Esophagus muscularis mucosa (tissue), 4 donors: ENCODE measurements at regions not wholly inside any gene's neighbourhood (a gene's known extent, or its start where the extent isn't known, plus 50 kb on each side); places are given as distances from the start of the nearest gene placed in this dataset.

Experiments used
- DNase-seq: peaks from one replicate; pipeline ENCODE4 v3.0.0-alpha.2; 2017; ENCODE audit errors: extremely low spot score
- H3K27ac ChIP-seq, 4 donors: fragments of 200-600 bp; sonication (generic); replicated peaks in 1 of 4; 1 replicate in 3 of 4; 2 replicates in 1 of 4; pipeline ENCODE4 v1.5.1; 2016 to 2019; ENCODE audit warnings: mild to moderate bottlenecking in 1 of 4
- H3K27me3 ChIP-seq, 4 donors: fragments of 200-600 bp; sonication (generic); one replicate each; pipeline versions ENCODE4 v1.5.1 to v1.6.0; 2016 to 2019
- H3K36me3 ChIP-seq, 4 donors: fragments of 200-600 bp; sonication (generic); one replicate each; pipeline ENCODE4 v1.5.1; 2016 to 2019
- H3K4me1 ChIP-seq, 4 donors: fragments of 200-600 bp; sonication (generic); one replicate each; pipeline ENCODE4 v1.5.1; 2016 to 2019
- H3K4me3 ChIP-seq, 4 donors: fragments of 200-600 bp; sonication (generic); 1 replicate in 2 of 4; 2 replicates in 2 of 4; pipeline ENCODE4 v1.5.1; 2016 to 2019; ENCODE audit warnings: mild to moderate bottlenecking in 4 of 4, moderate library complexity in 1 of 4
- H3K9me3 ChIP-seq, 4 donors: fragments of 200-600 bp; sonication (generic); 1 replicate in 3 of 4; 2 replicates in 1 of 4; pipeline ENCODE4 v1.5.1; 2016 to 2019
- EP300 ChIP-seq: sonication (generic); formaldehyde crosslinking; IDR thresholded peaks from one replicate; pipeline ENCODE4 v1.6.1; 2017; ENCODE audit warnings: antibody characterized with exemption
- POLR2A ChIP-seq: fragments of 450-650 bp; IDR thresholded peaks from one replicate; pipeline ENCODE4 v1.6.1; 2017; ENCODE audit warnings: antibody characterized with exemption, moderate library complexity, mild to moderate bottlenecking, low read depth
- POLR2AphosphoS5 ChIP-seq, 2 donors: sonication (generic); formaldehyde crosslinking; IDR thresholded peaks; one replicate each; pipeline ENCODE4 v1.6.1; 2017; ENCODE audit warnings: antibody characterized with exemption in 2 of 2
- WGBS: methylation state at CpG from one replicate; pipeline ENCODE4 v1.1.5; 2018; 5-methylcytosine and 5-hydroxymethylcytosine counted together
- intact Hi-C: fragments of 100-400 bp; cut with DNase I; formaldehyde crosslinking; loops from one replicate; pipeline ENCODE4 v1.15.1; 2023
- TF ChIP-seq, protein P1 (sequence below), 3 experiments: fragments of 200-600 bp in 2 of 3; fragments of 450-650 bp in 1 of 3; sonication (generic) in 2 of 3; IDR thresholded peaks; one replicate each; pipeline ENCODE4 v1.5.1; 2017 to 2019; ENCODE audit warnings: antibody characterized with exemption in 3 of 3, mild to moderate bottlenecking in 2 of 3, moderate library complexity in 1 of 3

DNA sequence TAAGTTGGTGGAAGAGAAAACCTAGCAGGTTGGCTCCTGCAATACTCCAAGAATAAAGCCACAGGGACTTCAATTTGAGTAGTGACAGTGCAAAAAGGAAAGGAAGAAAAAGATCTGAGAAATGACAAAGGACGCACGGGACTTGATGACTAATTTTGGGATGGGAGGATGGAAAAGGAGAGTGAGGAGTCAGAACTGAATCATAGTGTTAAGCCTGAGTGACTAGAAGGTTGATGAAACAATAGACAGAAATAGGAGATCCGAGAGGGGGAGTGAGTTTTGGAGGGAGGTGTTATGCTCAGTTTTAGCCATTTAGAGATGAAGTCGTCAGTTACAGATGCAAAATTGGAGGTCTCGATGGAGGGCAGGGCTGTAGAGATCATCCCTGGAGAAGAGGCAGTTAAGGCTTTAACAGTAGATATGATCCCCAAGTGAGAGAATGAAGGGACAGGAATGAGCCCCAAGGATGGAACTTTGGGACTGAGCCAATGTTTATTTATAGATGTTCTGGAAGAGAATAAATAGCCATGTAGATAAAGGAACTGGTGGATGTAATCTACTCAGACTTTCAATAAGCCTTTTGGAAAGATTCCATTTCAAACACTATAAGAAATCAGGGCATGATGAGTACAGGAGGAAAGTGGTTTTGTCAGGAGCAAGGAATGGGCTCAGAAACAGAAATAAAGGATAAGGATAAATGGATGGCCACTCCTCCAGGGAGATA is 108.9 kb upstream of the NCAM1 start:
- Histone ChIP-seq H3K27me3 (no peaks in the 10 kb centered on the region), H3K9me3 (no peaks in the 10 kb centered on the region), H3K4me1 (peaks cover 0 to 5% (median 0%) of the 10 kb centered on the region in 4 donors), H3K4me3 (no peak overlapping the region), H3K36me3 (no peaks in the 10 kb centered on the region), H3K27ac (no peak overlapping the region)
- TF ChIP-seq POLR2A: no peak
- TF ChIP-seq POLR2AphosphoS5 (IDR thresholded peaks at IDR 0.05): no peak
- TF ChIP-seq EP300: no peak
- TF ChIP-seq, protein P1, sequence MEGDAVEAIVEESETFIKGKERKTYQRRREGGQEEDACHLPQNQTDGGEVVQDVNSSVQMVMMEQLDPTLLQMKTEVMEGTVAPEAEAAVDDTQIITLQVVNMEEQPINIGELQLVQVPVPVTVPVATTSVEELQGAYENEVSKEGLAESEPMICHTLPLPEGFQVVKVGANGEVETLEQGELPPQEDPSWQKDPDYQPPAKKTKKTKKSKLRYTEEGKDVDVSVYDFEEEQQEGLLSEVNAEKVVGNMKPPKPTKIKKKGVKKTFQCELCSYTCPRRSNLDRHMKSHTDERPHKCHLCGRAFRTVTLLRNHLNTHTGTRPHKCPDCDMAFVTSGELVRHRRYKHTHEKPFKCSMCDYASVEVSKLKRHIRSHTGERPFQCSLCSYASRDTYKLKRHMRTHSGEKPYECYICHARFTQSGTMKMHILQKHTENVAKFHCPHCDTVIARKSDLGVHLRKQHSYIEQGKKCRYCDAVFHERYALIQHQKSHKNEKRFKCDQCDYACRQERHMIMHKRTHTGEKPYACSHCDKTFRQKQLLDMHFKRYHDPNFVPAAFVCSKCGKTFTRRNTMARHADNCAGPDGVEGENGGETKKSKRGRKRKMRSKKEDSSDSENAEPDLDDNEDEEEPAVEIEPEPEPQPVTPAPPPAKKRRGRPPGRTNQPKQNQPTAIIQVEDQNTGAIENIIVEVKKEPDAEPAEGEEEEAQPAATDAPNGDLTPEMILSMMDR (IDR thresholded peaks at IDR 0.05): no peak
- 72% methylated on average over 5 of the region's 5 CpGs for WGBS
- intact Hi-C loops: no loop called here
- DNase-seq: peak; percentile 45

- intact Hi-C loops: no loop called here
- DNase-seq: peak; percentile 55
- peaks cover 0 to 5% (median 0%) of the 10 kb centered on the region in 4 donors for H3K4me1 ChIP-seq
- 77% methylated on average over 4 of the region's 4 CpGs for WGBS
- peaks cover 0 to 9% (median 7%) of the 10 kb centered on the region in 4 donors for H3K9me3 ChIP-seq
- H3K4me3 ChIP-seq: no peak overlapping the region
- no peaks in the 10 kb centered on the region for H3K27me3 ChIP-seq
- H3K27ac ChIP-seq: no peak overlapping the region
- H3K36me3 ChIP-seq: no peaks in the 10 kb centered on the region
- TF ChIP-seq POLR2A (no peak), POLR2AphosphoS5 (IDR thresholded peaks at IDR 0.05) (no peak), EP300 (no peak)
- TF ChIP-seq, protein P1 (IDR thresholded peaks at IDR 0.05): no peak
Measured at GRCh38 chr11:112856133-112856532, 105.1 kb upstream of the NCAM1 start.

- intact Hi-C loops: no loop called here
- H3K4me3 ChIP-seq: no peak overlapping the region
- H3K9me3 ChIP-seq: peaks cover 0 to 13% (median 10%) of the 10 kb centered on the region in 4 donors
- peak; percentile 78 for DNase-seq
- TF ChIP-seq, protein P1 (IDR thresholded peaks at IDR 0.05): no peak
- H3K27ac ChIP-seq: no peak overlapping the region
- H3K27me3 ChIP-seq: no peaks in the 10 kb centered on the region
- WGBS: 68% methylated on average over 2 of the region's 2 CpGs
- H3K36me3 ChIP-seq: no peaks in the 10 kb centered on the region
- H3K4me1 ChIP-seq: peaks cover 0 to 5% (median 0%) of the 10 kb centered on the region in 4 donors
Measured at GRCh38 chr11:112856591-112856990, 104.6 kb upstream of the NCAM1 start.

- no peak overlapping the region for H3K4me3 ChIP-seq
- no peaks in the 10 kb centered on the region for H3K4me1 ChIP-seq
- H3K27ac ChIP-seq: no peak overlapping the region
- WGBS: 81% methylated on average over 5 of the region's 5 CpGs
- no peak for TF ChIP-seq EP300
- TF ChIP-seq, protein P1 (IDR thresholded peaks at IDR 0.05): no peak
- no peak for TF ChIP-seq POLR2AphosphoS5 (IDR thresholded peaks at IDR 0.05)
- DNase-seq: peak; percentile 75
- no peaks in the 10 kb centered on the region for H3K36me3 ChIP-seq
- H3K27me3 ChIP-seq: no peaks in the 10 kb centered on the region
- intact Hi-C loops: no loop called here
- peaks cover 0 to 25% (median 13%) of the 10 kb centered on the region in 4 donors for H3K9me3 ChIP-seq
Measured at GRCh38 chr11:112858289-112859023, 102.8 kb upstream of the NCAM1 start.
